ENCODE measurements at regions not wholly inside any gene's neighbourhood (a gene's known extent, or its start where the extent isn't known, plus 50 kb on each side); places are given as distances from the start of the nearest gene placed in this dataset.

- no peak for DNase-seq
Observed at GRCh38 chr9:88737031-88737430, 202.1 kb downstream of the NXNL2 start.

GRCh38 chr9:88737876-88738275, 202.9 kb downstream of the NXNL2 start:
- DNase-seq: no peak

- no peak for DNase-seq
Observed at GRCh38 chr9:88738709-88739108, 203.7 kb downstream of the NXNL2 start.

- no peak for DNase-seq
Observed at GRCh38 chr9:88739373-88739772, 204.4 kb downstream of the NXNL2 start.

- no peak for DNase-seq
Observed at GRCh38 chr9:88740844-88741243, 205.9 kb downstream of the NXNL2 start.

- DNase-seq: no peak
Observed at GRCh38 chr9:88741335-88741734, 206.4 kb downstream of the NXNL2 start.

- no peak for DNase-seq
Observed at GRCh38 chr9:88742483-88742882, 207.5 kb downstream of the NXNL2 start.

- DNase-seq: no peak
Observed at GRCh38 chr9:88742905-88743304, 207.9 kb downstream of the NXNL2 start.

- DNase-seq: no peak
Observed at GRCh38 chr9:88745276-88746001, 210.5 kb downstream of the NXNL2 start.

- no peak for DNase-seq
Observed at GRCh38 chr9:88746029-88746742, 211.2 kb downstream of the NXNL2 start.

- DNase-seq: no peak
Observed at GRCh38 chr9:88746743-88747398, 211.9 kb downstream of the NXNL2 start.

- DNase-seq: no peak
Observed at GRCh38 chr9:88747768-88748167, 212.8 kb downstream of the NXNL2 start.

- no peak for DNase-seq
Observed at GRCh38 chr9:88748566-88749261, 213.7 kb downstream of the NXNL2 start.

GRCh38 chr9:88749420-88749819, 214.4 kb downstream of the NXNL2 start:
- no peak for DNase-seq

- DNase-seq: no peak
Observed at GRCh38 chr9:88750832-88751360, 215.9 kb downstream of the NXNL2 start.

- DNase-seq: no peak
Observed at GRCh38 chr9:88751781-88752180, 216.8 kb downstream of the NXNL2 start.

GRCh38 chr9:88753691-88754367, 218.9 kb downstream of the NXNL2 start:
- DNase-seq: no peak

- DNase-seq: no peak
Observed at GRCh38 chr9:88754452-88754851, 219.5 kb downstream of the NXNL2 start.

- no peak for DNase-seq
Observed at GRCh38 chr9:88754886-88755285, 219.9 kb downstream of the NXNL2 start.

GRCh38 chr9:88757406-88758010, 222.5 kb downstream of the NXNL2 start:
- DNase-seq: no peak

GRCh38 chr9:88759364-88759763, 224.4 kb downstream of the NXNL2 start:
- no peak for DNase-seq
